H1 (cell line): ENCODE measurements at regions not wholly inside any gene's neighbourhood (a gene's known extent, or its start where the extent isn't known, plus 50 kb on each side); places are given as distances from the start of the nearest gene placed in this dataset.

Experiments used
- EGR1 ChIP-seq: IDR thresholded peaks from 2 replicates; pipeline ENCODE4 v1.6.1; 2011; ENCODE audit warnings: low read depth, low read length, borderline replicate concordance
- HDAC6 ChIP-seq: IDR thresholded peaks from one replicate; pipeline ENCODE4 v1.7.1; 2012; ENCODE audit warnings: low read depth, mild to moderate bottlenecking, inconsistent platforms, low read length, moderate library complexity
- MAFK ChIP-seq: IDR thresholded peaks from 2 replicates; pipeline ENCODE4 v1.6.1; 2012; ENCODE audit warnings: low read depth, mild to moderate bottlenecking, improper control_type of control experiment, low read length
- POLR2A ChIP-seq, 2 experiments: IDR thresholded peaks; 1 replicate in 1 of 2; 2 replicates in 1 of 2; pipeline ENCODE4 v1.6.1; 2011; ENCODE audit warnings: low read depth in 2 of 2, low read length in 2 of 2, mild to moderate bottlenecking in 2 of 2; ENCODE audit errors: control extremely low read depth in 1 of 2
- TF ChIP-seq, protein P1 (sequence below): IDR thresholded peaks from 2 replicates; pipeline ENCODE4 v1.6.1; 2011; ENCODE audit warnings: low read depth, mild to moderate bottlenecking, low read length; ENCODE audit not compliant: insufficient read depth

DNA sequence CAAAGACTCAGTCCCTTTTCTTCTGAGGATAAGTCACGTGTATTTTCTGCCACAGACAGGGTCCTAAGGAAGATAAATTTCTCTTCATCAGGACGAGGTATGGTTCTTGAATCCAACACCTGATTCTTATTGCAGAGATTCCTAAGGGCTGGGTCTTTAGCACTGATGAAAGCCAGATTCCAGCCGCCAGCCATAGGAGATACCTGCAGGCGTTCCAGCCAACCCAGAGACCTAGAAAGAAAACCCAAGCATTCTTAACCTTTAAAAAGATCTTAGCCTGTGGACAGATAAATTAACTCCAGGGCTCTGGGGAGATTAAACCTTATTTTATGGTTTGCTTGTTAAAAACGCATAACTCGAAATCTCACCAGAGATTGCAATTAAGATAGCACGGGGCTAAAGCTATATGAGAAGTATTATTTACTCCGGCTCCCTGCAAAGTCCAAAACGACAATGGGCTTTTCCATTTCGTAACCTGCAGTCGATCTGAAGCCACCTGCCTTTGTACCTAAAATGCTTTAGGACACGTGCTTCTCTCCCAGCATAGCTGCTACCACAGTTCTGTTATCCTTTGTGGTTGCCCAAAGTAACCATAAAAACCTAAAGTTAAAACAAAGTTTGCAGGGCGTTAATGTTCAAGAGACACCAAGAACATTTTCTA, 104.5 kb downstream of the NXPE2 start (continued):
- no peak for TF ChIP-seq HDAC6
- no peak for TF ChIP-seq MAFK
- no peak for TF ChIP-seq EGR1
- no peak for TF ChIP-seq POLR2A (IDR thresholded peaks at IDR 0.05; ENCODE audit: control extremely low read depth in 1 of 2, low read depth in 2 of 2, low read length in 2 of 2)
- TF ChIP-seq, protein P1, sequence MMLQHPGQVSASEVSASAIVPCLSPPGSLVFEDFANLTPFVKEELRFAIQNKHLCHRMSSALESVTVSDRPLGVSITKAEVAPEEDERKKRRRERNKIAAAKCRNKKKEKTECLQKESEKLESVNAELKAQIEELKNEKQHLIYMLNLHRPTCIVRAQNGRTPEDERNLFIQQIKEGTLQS = no peak
- TF ChIP-seq, all 59 proteins: peak for 0
